Heart right ventricle (tissue), 16 donors: ENCODE measurements at regions not wholly inside any gene's neighbourhood (a gene's known extent, or its start where the extent isn't known, plus 50 kb on each side); places are given as distances from the start of the nearest gene placed in this dataset.

Source experiments
- ATAC-seq, 8 donors: fragments of 200-7000 bp; cut with Tn5 transposase; one replicate each; pipeline ENCODE4 v1.9.1; 2020; ENCODE audit warnings: mild to moderate bottlenecking in 8 of 8, moderate library complexity in 8 of 8, moderate number of reproducible peaks in 1 of 8
- DNase-seq, 2 donors: peaks; one replicate each; pipeline ENCODE4 v3.0.0-alpha.2; 2020
- H3K27ac ChIP-seq, 10 donors: fragments of 200-600 bp; sonication (generic) in 2 of 10; one replicate each; pipeline versions ENCODE4 v1.5.0 to v1.8.0; 2020 to 2022; ENCODE audit warnings: mild to moderate bottlenecking in 3 of 10
- H3K27me3 ChIP-seq, 7 donors: fragments of 200-600 bp; one replicate each; pipeline ENCODE4 v1.8.0; 2021 to 2022; ENCODE audit warnings: mild to moderate bottlenecking in 2 of 7
- H3K36me3 ChIP-seq, 9 donors: fragments of 200-600 bp; sonication (generic) in 1 of 9; one replicate each; pipeline versions ENCODE4 v1.5.0 to v1.8.0; 2020 to 2022; ENCODE audit warnings: mild to moderate bottlenecking in 2 of 9
- H3K4me1 ChIP-seq, 9 donors: fragments of 200-600 bp; sonication (generic) in 1 of 9; one replicate each; pipeline versions ENCODE4 v1.5.0 to v1.8.0; 2020 to 2022; ENCODE audit warnings: mild to moderate bottlenecking in 4 of 9
- H3K4me3 ChIP-seq, 10 donors: fragments of 200-600 bp; sonication (generic) in 2 of 10; one replicate each; pipeline versions ENCODE4 v1.5.0 to v1.8.0; 2020 to 2022; ENCODE audit warnings: mild to moderate bottlenecking in 7 of 10, moderate library complexity in 2 of 10
- H3K9me3 ChIP-seq, 11 donors: fragments of 200-600 bp in 10 of 11; sonication (generic) in 2 of 11; one replicate each; pipeline versions ENCODE4 v1.5.0 to v1.8.0; 2013 to 2022; ENCODE audit warnings: mild to moderate bottlenecking in 2 of 11, control low read depth in 1 of 11, moderate library complexity in 1 of 11
- CTCF ChIP-seq, 9 donors: fragments of 200-600 bp; sonication (generic) in 2 of 9; IDR thresholded peaks; one replicate each; pipeline versions ENCODE4 v1.5.0 to v1.8.0; 2021 to 2022; ENCODE audit warnings: antibody characterized with exemption in 9 of 9, mild to moderate bottlenecking in 5 of 9, moderate library complexity in 1 of 9
- WGBS, 2 donors: extraction: QIAGEN DNeasy Blood & Tissue Kit; methylation state at CpG; one replicate each; pipeline ENCODE4 v1.1.7; 2013; ENCODE audit warnings: inconsistent platforms in 1 of 2; 5-methylcytosine and 5-hydroxymethylcytosine counted together
- intact Hi-C, 10 donors: fragments of 100-400 bp; cut with DNase I; formaldehyde crosslinking; loops; one replicate each; pipeline versions ENCODE4 v1.11.1 to v1.14.2; 2022
- donor health status: Arrhythmogenic right ventricular cardiomyopathy.
- donor health status: ischemic (EF 13 %, LVEDD 7.1; RV severe dilation, severe dysfunction).
- donor health status: healthy with polysubstance abuse.
- donor health status: DM: no; HTN: yes; CAD: no.
- donor health status: DM: no; HTN: no; CAD: no.
- donor health status: ischemic (EF 25% LVEDD 6.9; RV normal size, moderate dysfunction).
- donor health status: ischemic (EF 25% LVEDD 5.7; RV mildly dilated, moderate dysfunction).
- donor health status: healthy.
- donor health status: DM: yes; HTN: yes; CAD: no.
- donor health status: Ischemic cardiomyopathy.
- donor health status: ischemic (EF 35%, LVEDD 5.7; RV mildly dilated, moderate dysfunction).
- donor health status: nonischemic (EF 11% LVEDD 7.7; RV severe dilation, severe dysfunction).
- donor health status: DM: yes; HTN: yes; CAD: no.
- donor health status: PGD.
- donor health status: ischemic (EF 29% LVEDD 5.4; RV normal size, mild dysfunction).
- donor health status: nonischemic (EF 23%, LVEDD 6.1; RV moderate dilation, normal function).

- H3K27ac ChIP-seq, result no peak overlapping the region
- 84 to 85% methylated on average over 1 of the region's 1 CpG for WGBS, 2 donors
- H3K4me1 ChIP-seq, result no peaks in the 10 kb centered on the region
- H3K9me3 ChIP-seq, result peaks cover 0 to 34% (median 0%) of the 10 kb centered on the region in 11 donors
- ATAC-seq (no peak), DNase-seq (no peak)
- no peaks in the 10 kb centered on the region for H3K36me3 ChIP-seq
- intact Hi-C loops, result loop anchor here in 1 of 10 donors (10.0 kb wide), 1 partner anchor 936 kb away; no protein-coding TSS in a partner anchor
- no peak for TF ChIP-seq CTCF (IDR thresholded peaks at IDR 0.05)
- H3K27me3 ChIP-seq, result no peaks in the 10 kb centered on the region
- no peak overlapping the region for H3K4me3 ChIP-seq
Measured at GRCh38 chrX:95628796-95629195, 1055.8 kb upstream of the DIAPH2 start.

GRCh38 chrX:95629737-95630136, 1054.9 kb upstream of the DIAPH2 start:
- no peak for ATAC-seq
- Histone ChIP-seq H3K4me3 (no peak overlapping the region), H3K4me1 (no peaks in the 10 kb centered on the region), H3K9me3 (peaks cover 0 to 34% (median 0%) of the 10 kb centered on the region in 11 donors), H3K27me3 (peaks cover 0 to 5% (median 0%) of the 10 kb centered on the region in 7 donors), H3K36me3 (no peaks in the 10 kb centered on the region), H3K27ac (no peak overlapping the region)
- DNase-seq, result no peak
- intact Hi-C loops, result loop anchor here in 1 of 10 donors (10.0 kb wide), 1 partner anchor 935 kb away; no protein-coding TSS in a partner anchor
- TF ChIP-seq CTCF (IDR thresholded peaks at IDR 0.05), result no peak
- WGBS, 2 donors, result 76 to 77% methylated on average over 2 of the region's 2 CpGs

GRCh38 chrX:95640226-95640625, 1044.4 kb upstream of the DIAPH2 start:
- DNase-seq (no peak), ATAC-seq (no peak)
- no peak for TF ChIP-seq CTCF (IDR thresholded peaks at IDR 0.05)
- no peak overlapping the region for H3K4me3 ChIP-seq
- no peaks in the 10 kb centered on the region for H3K4me1 ChIP-seq
- intact Hi-C loops, result no loop called here
- no peak overlapping the region for H3K27ac ChIP-seq
- no peaks in the 10 kb centered on the region for H3K36me3 ChIP-seq
- H3K27me3 ChIP-seq, result peaks cover 0 to 3% (median 0%) of the 10 kb centered on the region in 7 donors
- 31 to 54% methylated on average over 2 of the region's 2 CpGs for WGBS, 2 donors
- peaks cover 0 to 4% (median 0%) of the 10 kb centered on the region in 11 donors for H3K9me3 ChIP-seq

GRCh38 chrX:95645738-95646137, 1038.9 kb upstream of the DIAPH2 start:
- ATAC-seq (no peak), DNase-seq (no peak)
- peaks cover 0 to 15% (median 0%) of the 10 kb centered on the region in 7 donors for H3K27me3 ChIP-seq
- no peak for TF ChIP-seq CTCF (IDR thresholded peaks at IDR 0.05)
- no peak overlapping the region for H3K4me3 ChIP-seq
- intact Hi-C loops, result no loop called here
- no peaks in the 10 kb centered on the region for H3K4me1 ChIP-seq
- no peaks in the 10 kb centered on the region for H3K36me3 ChIP-seq
- no peak overlapping the region for H3K27ac ChIP-seq
- peaks cover 0 to 4% (median 0%) of the 10 kb centered on the region in 11 donors for H3K9me3 ChIP-seq
